Neural cell (in vitro differentiated cells): ENCODE measurements at regions not wholly inside any gene's neighbourhood (a gene's known extent, or its start where the extent isn't known, plus 50 kb on each side); places are given as distances from the start of the nearest gene placed in this dataset.

ENCODE experiments used
- H2AFZ ChIP-seq: fragments of 200-600, 300-800 bp; sonication (generic), shearing (Covaris generic); 2 replicates; pipeline ENCODE4 v1.6.0; 2014; ENCODE audit warnings: low read depth, mild to moderate bottlenecking, antibody characterized with exemption, low read length, moderate library complexity
- H3F3A ChIP-seq: fragments of 200-600 bp; shearing (Covaris generic); 2 replicates; pipeline ENCODE4 v1.6.1; 2016; ENCODE audit warnings: mild to moderate bottlenecking, moderate library complexity, mixed read lengths, antibody characterized with exemption, low read length; ENCODE audit not compliant: insufficient read depth, poor library complexity, severe bottlenecking
- H3K27ac ChIP-seq: fragments of 200-600, 300-800 bp; sonication (generic), shearing (Covaris generic); 2 replicates; pipeline ENCODE4 v1.5.1; 2014; ENCODE audit warnings: mild to moderate bottlenecking, low read length, moderate library complexity
- H3K27me3 ChIP-seq: fragments of 300-800, 200-600 bp; sonication (generic), shearing (Covaris generic); 2 replicates; pipeline ENCODE4 v1.6.0; 2014; ENCODE audit warnings: mild to moderate bottlenecking, low read depth, low read length, moderate library complexity; ENCODE audit not compliant: insufficient read depth
- H3K36me3 ChIP-seq: fragments of 300-800, 200-600 bp; sonication (generic), shearing (Covaris generic); 2 replicates; pipeline ENCODE4 v1.5.1; 2014; ENCODE audit warnings: mild to moderate bottlenecking, antibody characterized with exemption, low read length, moderate library complexity; ENCODE audit not compliant: insufficient read depth
- H3K4me2 ChIP-seq: fragments of 300-800, 200-600 bp; sonication (generic), shearing (Covaris generic); 2 replicates; pipeline ENCODE4 v1.6.0; 2014; ENCODE audit warnings: mild to moderate bottlenecking, low read length
- H3K4me3 ChIP-seq: fragments of 300-800, 200-600 bp; sonication (generic), shearing (Covaris generic); 2 replicates; pipeline ENCODE4 v1.5.1; 2014; ENCODE audit warnings: mild to moderate bottlenecking, low read length, moderate library complexity
- H3K79me2 ChIP-seq: fragments of 200-600 bp; shearing (Covaris generic); replicated peaks from 2 replicates; pipeline ENCODE4 v1.6.0; 2014; ENCODE audit warnings: mild to moderate bottlenecking, low read length, moderate library complexity; ENCODE audit not compliant: insufficient read depth
- H3K9ac ChIP-seq: fragments of 300-800, 200-600 bp; sonication (generic), shearing (Covaris generic); 2 replicates; pipeline ENCODE4 v1.6.1; 2016; ENCODE audit warnings: mild to moderate bottlenecking, low read length, mixed read lengths
- H3K9me2 ChIP-seq: fragments of 200-600 bp; shearing (Covaris generic); 2 replicates; pipeline ENCODE4 v1.6.1; 2016; ENCODE audit warnings: mild to moderate bottlenecking, low read length, mixed read lengths; ENCODE audit not compliant: insufficient read depth
- H3K9me3 ChIP-seq: fragments of 200-600, 300-800 bp; sonication (generic), shearing (Covaris generic); 2 replicates; pipeline ENCODE4 v1.6.1; 2016; ENCODE audit warnings: mild to moderate bottlenecking, mixed run types, low read length, moderate library complexity, mixed read lengths
- H4K20me1 ChIP-seq: fragments of 200-600 bp; shearing (Covaris generic); 2 replicates; pipeline ENCODE4 v1.6.1; 2016; ENCODE audit warnings: mild to moderate bottlenecking, mixed run types; ENCODE audit not compliant: insufficient read depth
- CTCF ChIP-seq: fragments of 450-650 bp; IDR thresholded peaks from 2 replicates; pipeline ENCODE4 v1.5.1; 2014; ENCODE audit warnings: antibody characterized with exemption, mild to moderate bottlenecking, moderate library complexity; ENCODE audit not compliant: poor library complexity, severe bottlenecking
- EZH2 ChIP-seq: fragments of 200-600, 300-800 bp; shearing (Covaris generic), sonication (generic); IDR thresholded peaks from 2 replicates; pipeline ENCODE4 v1.6.1; 2014; ENCODE audit warnings: antibody characterized with exemption, low read length, borderline replicate concordance, mild to moderate bottlenecking; ENCODE audit not compliant: insufficient read depth, poor library complexity, severe bottlenecking
- MXI1 ChIP-seq: fragments of 450-650 bp; conservative IDR thresholded peaks from 2 replicates; pipeline ENCODE4 v1.6.1; 2014; ENCODE audit warnings: antibody characterized with exemption, mild to moderate bottlenecking; ENCODE audit not compliant: poor library complexity, severe bottlenecking
- POLR2AphosphoS5 ChIP-seq: IDR thresholded peaks from 2 replicates; pipeline ENCODE4 v1.6.1; 2012
- RAD21 ChIP-seq: fragments of 450-650 bp; conservative IDR thresholded peaks from 2 replicates; pipeline ENCODE4 v1.6.1; 2014; ENCODE audit warnings: antibody characterized with exemption, mild to moderate bottlenecking, moderate library complexity
- REST ChIP-seq: IDR thresholded peaks from 2 replicates; pipeline ENCODE4 v1.6.1; 2012; ENCODE audit warnings: borderline replicate concordance
- SMC3 ChIP-seq: fragments of 450-650 bp; conservative IDR thresholded peaks from 2 replicates; pipeline ENCODE4 v1.6.1; 2014; ENCODE audit warnings: antibody characterized with exemption, mild to moderate bottlenecking, moderate library complexity; ENCODE audit not compliant: poor library complexity
- TAF1 ChIP-seq: IDR thresholded peaks from 2 replicates; pipeline ENCODE4 v1.6.1; 2012; ENCODE audit warnings: low read depth

GRCh38 chr18:23314672-23315071 is 138.4 kb upstream of the RIOK3 start:
- Histone ChIP-seq H2AFZ (no peak overlapping the region), H3K79me2 (no peaks in the 10 kb centered on the region), H3F3A (no peaks in the 10 kb centered on the region), H3K27ac (no peak overlapping the region), H3K4me3 (no peak overlapping the region), H3K4me2 (no peak overlapping the region), H3K9me3 (no peaks in the 10 kb centered on the region), H3K9ac (no peak overlapping the region), H3K9me2 (no peaks in the 10 kb centered on the region), H3K27me3 (no peaks in the 10 kb centered on the region), H4K20me1 (no peaks in the 10 kb centered on the region), H3K36me3 (no peaks in the 10 kb centered on the region)
- TF ChIP-seq REST (no peak), MXI1 (no peak), RAD21 (no peak), EZH2 (no peak), TAF1 (no peak), SMC3 (no peak), POLR2AphosphoS5 (no peak), CTCF (no peak)

GRCh38 chr18:23316316-23316715 is 136.8 kb upstream of the RIOK3 start:
- Histone ChIP-seq H2AFZ (no peak overlapping the region), H3K4me2 (no peak overlapping the region), H3K9me3 (no peaks in the 10 kb centered on the region), H4K20me1 (no peaks in the 10 kb centered on the region), H3K27ac (no peak overlapping the region), H3K4me3 (no peak overlapping the region), H3K79me2 (no peaks in the 10 kb centered on the region), H3K27me3 (no peaks in the 10 kb centered on the region), H3K9ac (no peak overlapping the region), H3K36me3 (no peaks in the 10 kb centered on the region), H3F3A (no peaks in the 10 kb centered on the region), H3K9me2 (no peaks in the 10 kb centered on the region)
- no peak for TF ChIP-seq CTCF
- no peak for TF ChIP-seq MXI1
- TF ChIP-seq POLR2AphosphoS5: no peak
- TF ChIP-seq RAD21: no peak
- no peak for TF ChIP-seq EZH2
- no peak for TF ChIP-seq TAF1
- TF ChIP-seq REST: no peak
- TF ChIP-seq SMC3: no peak
